IMR-90 (cell line): ENCODE measurements at regions not wholly inside any gene's neighbourhood (a gene's known extent, or its start where the extent isn't known, plus 50 kb on each side); places are given as distances from the start of the nearest gene placed in this dataset.

Experiments
- ATAC-seq: fragments of 200-7000 bp; cut with Tn5 transposase; 2 replicates; pipeline ENCODE4 v1.9.1; 2020; ENCODE audit warnings: low read depth, mild to moderate bottlenecking, moderate library complexity
- BruUV-seq: library from RNA; stranded (reverse); fragments of 400-500 nt; replicated peaks from 2 replicates; lab custom pipeline; 2021; lab: Mats Ljungman, UMichigan
- CTCF ChIA-PET: fragments of 300-600 bp; formaldehyde crosslinking; extraction: SDS; loops from one replicate; lab custom pipeline; 2021; ENCODE audit warnings: antibody characterized with exemption; lab: Yijun Ruan, JAX
- POLR2A ChIA-PET: fragments of 300-600 bp; sonication (Branson Sonifier 250); formaldehyde crosslinking; loops from one replicate; lab custom pipeline; 2022; ENCODE audit warnings: antibody characterized with exemption; ENCODE audit not compliant: unreplicated experiment; lab: Charles Lee
- DNase-seq: peaks from one replicate; pipeline ENCODE4 v3.0.0; 2013
- H2AFZ ChIP-seq: replicated peaks from 2 replicates; pipeline ENCODE3; 2013; ENCODE audit warnings: low read length, mild to moderate bottlenecking; ENCODE audit not compliant: poor library complexity
- H2AK5ac ChIP-seq: 2 replicates; pipeline ENCODE4 v1.6.1; 2013; ENCODE audit warnings: low read depth, low read length, inconsistent platforms
- H2AK9ac ChIP-seq: replicated peaks from 2 replicates; pipeline ENCODE3; 2013; ENCODE audit warnings: mild to moderate bottlenecking, low read depth, low read length, moderate library complexity; ENCODE audit not compliant: poor library complexity
- H2BK120ac ChIP-seq: 2 replicates; pipeline ENCODE4 v1.6.1; 2013; ENCODE audit warnings: low read depth, low read length, inconsistent platforms
- H2BK15ac ChIP-seq: 3 replicates; pipeline ENCODE4 v1.6.1; 2013; ENCODE audit warnings: low read depth, low read length, inconsistent platforms
- H2BK20ac ChIP-seq: 2 replicates; pipeline ENCODE4 v1.6.1; 2013; ENCODE audit warnings: low read depth, mild to moderate bottlenecking, inconsistent platforms, low read length, moderate library complexity
- H2BK5ac ChIP-seq: 2 replicates; pipeline ENCODE4 v1.6.1; 2013; ENCODE audit warnings: mild to moderate bottlenecking, low read depth, low read length, inconsistent platforms; ENCODE audit not compliant: poor library complexity, severe bottlenecking
- H3K14ac ChIP-seq: replicated peaks from 2 replicates; pipeline ENCODE4 v1.6.1; 2013; ENCODE audit warnings: low read depth, low read length, inconsistent platforms
- H3K18ac ChIP-seq: 2 replicates; pipeline ENCODE4 v1.6.1; 2013; ENCODE audit warnings: low read depth, low read length, control low read depth
- H3K23ac ChIP-seq: 2 replicates; pipeline ENCODE4 v1.6.1; 2013; ENCODE audit warnings: low read depth, low read length, inconsistent platforms
- H3K27ac ChIP-seq: 2 replicates; pipeline ENCODE4 v1.5.1; 2013; ENCODE audit warnings: mild to moderate bottlenecking, control low read depth, low read length; ENCODE audit not compliant: insufficient read depth
- H3K27me3 ChIP-seq: 2 replicates; pipeline ENCODE4 v1.6.1; 2013; ENCODE audit warnings: low read length; ENCODE audit not compliant: control insufficient read depth, insufficient read depth
- H3K36me3 ChIP-seq: 2 replicates; pipeline ENCODE4 v1.6.1; 2013; ENCODE audit warnings: low read length, mixed read lengths; ENCODE audit not compliant: control insufficient read depth, insufficient read depth
- H3K4ac ChIP-seq: 2 replicates; pipeline ENCODE4 v1.6.1; 2013; ENCODE audit warnings: low read depth, low read length, inconsistent platforms
- H3K4me1 ChIP-seq: 2 replicates; pipeline ENCODE4 v1.6.1; 2013; ENCODE audit warnings: low read length, mixed read lengths; ENCODE audit not compliant: control insufficient read depth, insufficient read depth
- H3K4me2 ChIP-seq: 2 replicates; pipeline ENCODE4 v1.6.1; 2013; ENCODE audit warnings: low read depth, mild to moderate bottlenecking, control low read depth, low read length, moderate library complexity
- H3K4me3 ChIP-seq: 2 replicates; pipeline ENCODE4 v1.5.1; 2013; ENCODE audit warnings: low read depth, mild to moderate bottlenecking, control low read depth, low read length, moderate library complexity; ENCODE audit not compliant: insufficient read depth
- H3K56ac ChIP-seq: 2 replicates; pipeline ENCODE4 v1.6.1; 2013; ENCODE audit warnings: low read length, inconsistent platforms; ENCODE audit not compliant: insufficient read depth; ENCODE audit errors: extremely low read depth
- H3K79me1 ChIP-seq, 2 experiments: 2 replicates each; pipeline ENCODE4 v1.6.1; 2013; ENCODE audit warnings: low read length in 2 of 2, inconsistent platforms in 1 of 2, low read depth in 1 of 2
- H3K9ac ChIP-seq: 2 replicates; pipeline ENCODE4 v1.6.1; 2013; ENCODE audit warnings: low read depth, low read length, control low read depth
- H3K9me1 ChIP-seq: 2 replicates; pipeline ENCODE4 v1.6.1; 2013; ENCODE audit warnings: low read length, inconsistent platforms; ENCODE audit not compliant: insufficient read depth
- H3K9me3 ChIP-seq: 2 replicates; pipeline ENCODE4 v1.6.1; 2013; ENCODE audit warnings: low read length; ENCODE audit not compliant: control insufficient read depth, insufficient read depth
- H4K20me1 ChIP-seq: 2 replicates; pipeline ENCODE4 v1.6.1; 2013; ENCODE audit warnings: low read length, inconsistent platforms; ENCODE audit not compliant: insufficient read depth
- H4K5ac ChIP-seq: 2 replicates; pipeline ENCODE4 v1.6.1; 2013; ENCODE audit warnings: mild to moderate bottlenecking, low read depth, low read length, control low read depth
- H4K8ac ChIP-seq, 2 experiments: 2 replicates each; pipeline ENCODE4 v1.6.1; 2013; ENCODE audit warnings: low read depth in 2 of 2, low read length in 2 of 2, control low read depth in 1 of 2, inconsistent platforms in 1 of 2
- H4K91ac ChIP-seq: 2 replicates; pipeline ENCODE4 v1.6.1; 2013; ENCODE audit warnings: low read depth, low read length, inconsistent platforms; ENCODE audit not compliant: insufficient read depth
- USF2 ChIP-seq: fragments of 150-350 bp; IDR thresholded peaks from 2 replicates; pipeline ENCODE4 v1.6.1; 2017; ENCODE audit warnings: mild to moderate bottlenecking, antibody characterized with exemption, low read length, low read depth
- WGBS, 2 experiments: methylation state at CpG; one replicate each; pipeline versions ENCODE4 v1.1.5 to v1.1.7; 2013; ENCODE audit warnings: missing lambda C conversion rate in 2 of 2; ENCODE audit not compliant: insufficient read length in 1 of 2; ENCODE audit errors: extremely low coverage in 2 of 2; 5-methylcytosine and 5-hydroxymethylcytosine counted together
- dilution Hi-C: fragments of 300-500 bp; cut with HindIII; formaldehyde crosslinking; loops from one replicate; pipeline ENCODE4 v1.14.3; 2018; ENCODE audit warnings: low sequenced_read_pairs; ENCODE audit not compliant: unreplicated experiment
- in situ Hi-C: fragments of 300-500 bp; cut with MboI; formaldehyde crosslinking; loops from 3 replicates; pipeline ENCODE4 v1.14.3; 2019; ENCODE audit warnings: low sequenced_read_pairs, inconsistent platforms, mixed read lengths
- intact Hi-C: fragments of 100-400 bp; cut with micrococcal nuclease; formaldehyde crosslinking; loops from 2 replicates; pipeline ENCODE4 v1.10.0; 2022

- no peak overlapping the region for H2BK20ac ChIP-seq
- POLR2A ChIA-PET: no interaction called here
- DNase-seq (no peak), ATAC-seq (no peak)
- H3K9ac ChIP-seq: no peak overlapping the region
- no peaks in the 10 kb centered on the region for H3K27me3 ChIP-seq
- no peaks in the 10 kb centered on the region for H3K9me1 ChIP-seq
- H3K79me1 ChIP-seq: no peaks in the 10 kb centered on the region
- H2BK5ac ChIP-seq: no peak overlapping the region
- intact Hi-C loops: no loop called here
- no peaks in the 10 kb centered on the region for H3K4me1 ChIP-seq
- no peak overlapping the region for H3K4me3 ChIP-seq
- H3K4me2 ChIP-seq: no peak overlapping the region
- no peak overlapping the region for H3K23ac ChIP-seq
- H2AK9ac ChIP-seq: no peak overlapping the region
- H3K56ac ChIP-seq: no peak overlapping the region
- no peak overlapping the region for H2AK5ac ChIP-seq
- no TSS peak for BruUV-seq
- H4K91ac ChIP-seq: no peak overlapping the region
- H4K20me1 ChIP-seq: no peaks in the 10 kb centered on the region
- no peaks in the 10 kb centered on the region for H3K9me3 ChIP-seq
- no peak overlapping the region for H3K27ac ChIP-seq
- H2BK15ac ChIP-seq: no peak overlapping the region
- no peak overlapping the region for H3K14ac ChIP-seq
- no peaks in the 10 kb centered on the region for H3K36me3 ChIP-seq
- 60% methylated on average over 1 of the region's 5 CpGs; no CpG with 5 or more reads in 1 of the 2 experiments for WGBS, 2 experiments
- in situ Hi-C loops: no loop called here
- H2BK120ac ChIP-seq: no peak overlapping the region
- H2AFZ ChIP-seq: no peak overlapping the region
- CTCF ChIA-PET: no interaction called here
- H4K5ac ChIP-seq: no peak overlapping the region
- no peak overlapping the region for H3K4ac ChIP-seq
- dilution Hi-C loops: no loop called here
- no peak overlapping the region for H3K18ac ChIP-seq
- H4K8ac ChIP-seq: no peak overlapping the region
- no peak for TF ChIP-seq USF2
Observed at GRCh38 chr1:199909137-199909536, 118.4 kb upstream of the NR5A2 start.
